ENCODE measurements at regions not wholly inside any gene's neighbourhood (a gene's known extent, or its start where the extent isn't known, plus 50 kb on each side); places are given as distances from the start of the nearest gene placed in this dataset.

GRCh38 chr17:51347851-51348584 lies 87.7 kb downstream of the UTP18 start:
- peaks cover 22% of the 10 kb centered on the region for H3K27me3 ChIP-seq (ENCODE audit: insufficient read depth, poor library complexity, severe bottlenecking)

GRCh38 chr17:51351080-51351479 lies 90.7 kb downstream of the UTP18 start:
- Histone ChIP-seq H3K9me3 (ENCODE audit: severe bottlenecking) (no peaks in the 10 kb centered on the region), H3K27me3 (ENCODE audit: insufficient read depth, poor library complexity, severe bottlenecking) (peaks cover 22% of the 10 kb centered on the region), H3K27ac (ENCODE audit: poor library complexity, severe bottlenecking) (no peak overlapping the region), H3K36me3 (ENCODE audit: low read depth) (no peaks in the 10 kb centered on the region), H3K4me3 (ENCODE audit: severe bottlenecking) (no peak overlapping the region), H3K4me1 (ENCODE audit: insufficient read depth, poor library complexity, severe bottlenecking) (no peaks in the 10 kb centered on the region)
- TF ChIP-seq CTCF (IDR thresholded peaks at IDR 0.05; ENCODE audit: poor library complexity, severe bottlenecking), result no peak
- DNase-seq (ENCODE audit: low spot score), result no peak
- no peak for ATAC-seq (ENCODE audit: low read depth)

More at GRCh38 chr17:51347851-51348584, 87.7 kb downstream of the UTP18 start:
- no peaks in the 10 kb centered on the region for H3K4me1 ChIP-seq (ENCODE audit: insufficient read depth, poor library complexity, severe bottlenecking)
- TF ChIP-seq CTCF (IDR thresholded peaks at IDR 0.05; ENCODE audit: poor library complexity, severe bottlenecking), result no peak
- H3K27ac ChIP-seq (ENCODE audit: poor library complexity, severe bottlenecking), result no peak overlapping the region
- ATAC-seq (ENCODE audit: low read depth) (no peak), DNase-seq (ENCODE audit: low spot score) (no peak)
- H3K4me3 ChIP-seq (ENCODE audit: severe bottlenecking), result no peak overlapping the region
- H3K9me3 ChIP-seq (ENCODE audit: severe bottlenecking), result no peaks in the 10 kb centered on the region
- H3K36me3 ChIP-seq (ENCODE audit: low read depth), result no peaks in the 10 kb centered on the region

- no peak overlapping the region for H3K4me3 ChIP-seq (ENCODE audit: severe bottlenecking)
- no peaks in the 10 kb centered on the region for H3K4me1 ChIP-seq (ENCODE audit: insufficient read depth, poor library complexity, severe bottlenecking)
- peaks cover 22% of the 10 kb centered on the region for H3K27me3 ChIP-seq (ENCODE audit: insufficient read depth, poor library complexity, severe bottlenecking)
- TF ChIP-seq CTCF (IDR thresholded peaks at IDR 0.05; ENCODE audit: poor library complexity, severe bottlenecking), result no peak
- no peaks in the 10 kb centered on the region for H3K36me3 ChIP-seq (ENCODE audit: low read depth)
- no peak overlapping the region for H3K27ac ChIP-seq (ENCODE audit: poor library complexity, severe bottlenecking)
- DNase-seq (ENCODE audit: low spot score), result no peak
- no peaks in the 10 kb centered on the region for H3K9me3 ChIP-seq (ENCODE audit: severe bottlenecking)
- ATAC-seq (ENCODE audit: low read depth), result no peak
Observed at GRCh38 chr17:51351890-51352289, 91.5 kb downstream of the UTP18 start.

- no peaks in the 10 kb centered on the region for H3K9me3 ChIP-seq (ENCODE audit: severe bottlenecking)
- DNase-seq (ENCODE audit: low spot score), result no peak
- TF ChIP-seq CTCF (IDR thresholded peaks at IDR 0.05; ENCODE audit: poor library complexity, severe bottlenecking), result no peak
- H3K27ac ChIP-seq (ENCODE audit: poor library complexity, severe bottlenecking), result no peak overlapping the region
- peaks cover 19% of the 10 kb centered on the region for H3K27me3 ChIP-seq (ENCODE audit: insufficient read depth, poor library complexity, severe bottlenecking)
- no peaks in the 10 kb centered on the region for H3K4me1 ChIP-seq (ENCODE audit: insufficient read depth, poor library complexity, severe bottlenecking)
- no peak overlapping the region for H3K4me3 ChIP-seq (ENCODE audit: severe bottlenecking)
- no peak for ATAC-seq (ENCODE audit: low read depth)
- H3K36me3 ChIP-seq (ENCODE audit: low read depth), result no peaks in the 10 kb centered on the region
Observed at GRCh38 chr17:51352798-51353197, 92.5 kb downstream of the UTP18 start.

GRCh38 chr17:51353296-51353695 lies 93.0 kb downstream of the UTP18 start:
- Histone ChIP-seq H3K27ac (ENCODE audit: poor library complexity, severe bottlenecking) (no peak overlapping the region), H3K27me3 (ENCODE audit: insufficient read depth, poor library complexity, severe bottlenecking) (peaks cover 16% of the 10 kb centered on the region), H3K9me3 (ENCODE audit: severe bottlenecking) (no peaks in the 10 kb centered on the region), H3K4me1 (ENCODE audit: insufficient read depth, poor library complexity, severe bottlenecking) (no peaks in the 10 kb centered on the region), H3K36me3 (ENCODE audit: low read depth) (no peaks in the 10 kb centered on the region), H3K4me3 (ENCODE audit: severe bottlenecking) (no peak overlapping the region)
- no peak for ATAC-seq (ENCODE audit: low read depth)
- DNase-seq (ENCODE audit: low spot score), result no peak
- TF ChIP-seq CTCF (IDR thresholded peaks at IDR 0.05; ENCODE audit: poor library complexity, severe bottlenecking), result no peak

Measured in RWPE2 (cell line).